Hippocampal formation (tissue), 2 donors: ENCODE measurements at regions not wholly inside any gene's neighbourhood (a gene's known extent, or its start where the extent isn't known, plus 50 kb on each side); places are given as distances from the start of the nearest gene placed in this dataset.
"Not testable (repeated sequence)": the region's sequence is repeated elsewhere in the genome, so short reads cannot be mapped to it uniquely, and the experiment has no call there.

Experiments
- DNase-seq, 2 donors: peaks; one replicate each; lab custom pipeline; 2025; lab: John Stamatoyannopoulos, UW

GRCh38 chr2:125364192-125364983 is 1291.6 kb upstream of the GYPC start:
- no peak for DNase-seq

DNA sequence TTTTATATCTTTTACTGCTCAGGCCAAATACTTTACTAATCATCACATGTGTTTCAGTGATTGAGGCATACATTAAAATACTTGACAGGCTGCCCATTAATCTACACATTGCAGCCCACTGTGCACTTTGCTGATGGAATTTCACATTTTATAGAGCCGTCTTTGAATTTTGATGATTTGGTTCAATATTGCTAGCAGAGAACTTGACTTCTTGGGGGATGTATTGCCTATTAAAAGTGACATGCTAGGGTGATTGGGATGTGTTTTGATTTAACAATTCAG is 1291.0 kb upstream of the GYPC start:
- no peak for DNase-seq

DNA sequence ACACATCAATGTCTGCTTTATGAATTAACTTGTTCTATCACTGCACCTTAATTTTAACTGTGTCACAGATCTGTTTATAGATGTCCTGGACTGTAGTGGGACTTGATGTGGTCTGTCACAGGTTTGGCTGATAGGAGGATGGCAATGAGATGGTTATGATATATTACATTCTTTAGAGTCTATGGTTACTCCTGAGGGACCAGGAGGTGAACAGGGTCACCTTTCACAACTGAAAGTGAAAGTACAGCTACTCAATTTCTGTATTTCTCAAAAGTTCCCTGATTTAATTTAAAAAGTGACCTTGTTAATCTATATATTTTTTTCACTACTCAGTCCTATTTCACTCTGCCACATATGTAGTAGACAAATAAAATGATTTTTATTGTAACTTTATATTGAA is 1284.1 kb upstream of the GYPC start:
- no peak for DNase-seq

GRCh38 chr2:125373293-125373692 is 1282.7 kb upstream of the GYPC start:
- no peak for DNase-seq

- no peak for DNase-seq
Measured at GRCh38 chr2:125386074-125386473, 1269.9 kb upstream of the GYPC start.

DNA sequence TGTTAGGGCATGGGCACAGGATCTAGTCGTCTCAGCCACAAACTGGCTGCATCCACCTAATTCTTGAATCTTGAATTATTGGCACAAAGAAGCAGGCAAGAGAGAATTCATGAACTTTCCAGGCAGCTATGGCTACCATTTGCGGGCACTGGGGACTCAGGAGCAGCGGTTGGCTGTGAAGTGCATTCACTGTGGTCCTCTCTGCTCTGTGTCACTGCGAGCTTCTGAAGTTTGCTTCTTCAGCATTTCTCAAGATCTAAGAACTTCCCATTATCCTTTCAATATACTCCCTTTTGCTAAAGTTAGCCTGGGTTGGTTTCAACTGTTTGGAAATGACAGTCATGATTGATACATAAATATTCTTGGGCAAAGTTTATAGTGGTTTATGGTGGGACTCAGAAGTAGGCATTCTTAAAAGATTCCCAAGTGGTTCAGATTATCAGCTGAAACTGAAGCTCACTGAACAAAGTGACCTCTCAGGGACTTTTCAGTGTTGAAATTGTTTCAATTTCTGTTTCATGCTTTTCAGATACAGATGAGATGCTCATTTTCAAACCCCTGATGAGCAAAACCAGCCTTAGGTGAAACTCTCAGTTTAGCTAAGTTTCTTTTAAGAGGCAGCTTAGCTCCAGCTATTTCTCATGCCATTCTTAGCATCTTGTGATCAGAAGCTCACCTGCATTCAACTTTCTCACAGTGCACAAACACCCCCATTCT is 1258.3 kb upstream of the GYPC start:
- DNase-seq = no peak

- no peak for DNase-seq
Measured at GRCh38 chr2:125398738-125399524, 1257.0 kb upstream of the GYPC start.

- DNase-seq = no peak
Measured at GRCh38 chr2:125405816-125406215, 1250.1 kb upstream of the GYPC start.

GRCh38 chr2:125408874-125409538 is 1247.0 kb upstream of the GYPC start:
- DNase-seq = no peak

- no peak for DNase-seq
Measured at GRCh38 chr2:125418483-125418882, 1237.5 kb upstream of the GYPC start.

- not testable (repeated sequence) for DNase-seq
Measured at GRCh38 chr2:125422198-125422770, 1233.7 kb upstream of the GYPC start.

DNA sequence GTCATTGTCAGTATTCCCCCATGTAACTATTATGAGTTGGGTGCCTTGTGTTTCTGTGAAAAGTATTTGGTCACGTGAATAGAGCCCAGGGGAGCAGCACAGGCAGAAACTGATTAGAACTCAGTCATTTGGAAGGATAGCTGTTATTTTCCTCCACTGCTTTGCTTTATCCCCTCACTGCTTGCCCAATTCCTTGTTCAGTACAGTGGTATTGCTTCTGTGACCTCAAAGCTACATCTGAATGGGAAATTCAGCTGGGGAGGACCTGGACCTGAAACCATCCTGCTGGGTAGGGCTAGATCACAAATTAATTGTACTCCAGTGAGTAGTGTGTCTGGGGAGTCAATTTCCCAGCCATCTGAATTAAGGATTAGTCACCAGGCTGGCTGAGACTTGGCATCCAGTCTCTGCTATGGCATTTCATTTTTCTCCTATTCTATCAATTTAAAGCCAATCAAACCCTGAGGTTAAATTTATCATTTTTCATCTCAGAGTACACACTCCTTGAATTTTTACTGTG is 1231.6 kb upstream of the GYPC start:
- DNase-seq = no peak

DNA sequence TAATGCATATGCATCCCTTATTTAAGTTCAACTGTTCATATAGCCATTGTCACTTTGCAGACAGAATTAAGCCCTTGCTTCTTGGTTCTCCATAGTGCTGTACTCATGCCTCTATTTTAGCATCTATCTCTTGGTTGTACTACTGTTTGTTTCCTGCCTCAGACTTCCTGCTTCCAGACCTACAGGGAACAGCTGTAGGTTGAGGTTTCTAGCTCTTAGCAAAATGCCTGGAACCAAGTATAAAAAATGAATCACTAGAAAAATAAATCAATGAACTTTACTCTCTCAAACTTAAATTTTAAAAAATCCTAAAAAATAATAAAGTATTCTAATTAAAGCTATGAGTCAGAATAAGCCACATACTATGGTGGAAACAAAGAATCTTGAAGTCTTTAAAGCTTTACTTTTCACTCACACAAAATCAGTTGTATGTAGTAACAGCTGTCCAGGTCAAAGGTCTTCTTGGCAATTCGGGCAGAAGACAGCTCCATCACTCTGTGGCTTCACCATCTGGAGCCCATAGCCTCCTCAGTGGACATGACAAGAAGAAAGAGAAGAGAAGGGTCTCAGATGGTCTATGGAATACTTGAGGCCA is 1228.1 kb upstream of the GYPC start:
- no peak for DNase-seq

DNA sequence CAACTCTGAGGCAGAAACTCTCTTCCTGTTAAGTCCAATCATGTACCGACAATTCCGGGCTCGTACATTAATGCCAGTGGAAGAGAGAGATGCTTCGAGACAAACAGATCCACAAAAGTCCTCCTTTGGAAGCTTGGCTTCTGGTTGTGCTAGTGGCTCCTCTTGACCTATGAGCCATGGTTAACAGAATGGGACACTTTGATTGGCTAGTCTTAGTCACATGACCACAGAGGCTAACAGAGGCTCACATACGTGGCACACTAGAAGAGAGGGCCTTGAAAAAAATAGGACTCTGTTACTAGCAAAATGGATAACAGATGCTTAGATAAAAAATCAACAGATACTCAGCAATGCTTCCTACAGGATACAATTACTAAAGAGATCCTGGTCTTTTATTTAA is 1211.9 kb upstream of the GYPC start:
- no peak for DNase-seq

- DNase-seq = no peak
Measured at GRCh38 chr2:125445495-125445894, 1210.5 kb upstream of the GYPC start.

GRCh38 chr2:125450092-125450491 is 1205.9 kb upstream of the GYPC start:
- DNase-seq = no peak

GRCh38 chr2:125455110-125455509 is 1200.8 kb upstream of the GYPC start:
- no peak for DNase-seq

GRCh38 chr2:125456693-125457363 is 1199.1 kb upstream of the GYPC start:
- peak in 1 of 2 donors; percentile 14 for DNase-seq

DNA sequence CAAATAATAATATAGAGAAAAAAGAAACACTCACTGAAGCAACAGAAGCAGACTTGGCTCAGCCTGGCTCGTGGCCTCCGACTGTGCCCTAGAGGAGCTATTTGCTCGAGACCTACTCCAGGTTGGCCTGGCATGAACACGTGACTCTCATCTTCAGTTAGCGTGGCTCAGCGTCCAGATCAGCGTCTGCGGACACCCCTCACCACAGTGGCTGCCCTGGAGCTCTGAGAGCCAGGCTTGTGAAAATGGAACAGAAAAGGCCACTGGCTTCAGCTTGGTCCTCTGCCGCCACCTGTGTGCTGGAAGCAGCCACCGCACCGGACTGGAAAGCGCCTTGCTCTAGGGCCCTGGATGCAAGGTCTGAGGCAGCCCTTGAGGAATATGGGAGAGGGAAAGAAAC is 1184.0 kb upstream of the GYPC start:
- no peak for DNase-seq

GRCh38 chr2:125479143-125479636 is 1176.8 kb upstream of the GYPC start:
- no peak for DNase-seq

DNA sequence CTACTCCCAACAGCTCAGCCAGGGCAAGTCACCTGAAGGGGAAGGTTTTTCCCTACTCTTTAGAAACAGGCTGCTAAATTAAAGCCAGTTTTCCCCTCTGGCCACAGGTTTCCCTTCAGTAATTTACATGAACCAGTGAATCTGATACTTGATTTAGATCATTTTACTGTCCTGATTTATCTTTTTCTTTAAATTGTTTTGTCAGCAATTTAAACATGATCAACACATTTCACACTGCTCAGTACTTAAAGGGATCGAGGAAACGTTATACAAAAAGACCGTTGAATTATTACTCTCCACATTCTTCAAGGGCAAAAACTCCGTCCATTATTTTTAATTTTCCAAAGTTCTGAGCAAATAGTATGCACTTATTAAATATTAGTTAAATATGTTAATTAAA is 1165.7 kb upstream of the GYPC start:
- no peak for DNase-seq
